ENCODE measurements at regions not wholly inside any gene's neighbourhood (a gene's known extent, or its start where the extent isn't known, plus 50 kb on each side); places are given as distances from the start of the nearest gene placed in this dataset.

DNA sequence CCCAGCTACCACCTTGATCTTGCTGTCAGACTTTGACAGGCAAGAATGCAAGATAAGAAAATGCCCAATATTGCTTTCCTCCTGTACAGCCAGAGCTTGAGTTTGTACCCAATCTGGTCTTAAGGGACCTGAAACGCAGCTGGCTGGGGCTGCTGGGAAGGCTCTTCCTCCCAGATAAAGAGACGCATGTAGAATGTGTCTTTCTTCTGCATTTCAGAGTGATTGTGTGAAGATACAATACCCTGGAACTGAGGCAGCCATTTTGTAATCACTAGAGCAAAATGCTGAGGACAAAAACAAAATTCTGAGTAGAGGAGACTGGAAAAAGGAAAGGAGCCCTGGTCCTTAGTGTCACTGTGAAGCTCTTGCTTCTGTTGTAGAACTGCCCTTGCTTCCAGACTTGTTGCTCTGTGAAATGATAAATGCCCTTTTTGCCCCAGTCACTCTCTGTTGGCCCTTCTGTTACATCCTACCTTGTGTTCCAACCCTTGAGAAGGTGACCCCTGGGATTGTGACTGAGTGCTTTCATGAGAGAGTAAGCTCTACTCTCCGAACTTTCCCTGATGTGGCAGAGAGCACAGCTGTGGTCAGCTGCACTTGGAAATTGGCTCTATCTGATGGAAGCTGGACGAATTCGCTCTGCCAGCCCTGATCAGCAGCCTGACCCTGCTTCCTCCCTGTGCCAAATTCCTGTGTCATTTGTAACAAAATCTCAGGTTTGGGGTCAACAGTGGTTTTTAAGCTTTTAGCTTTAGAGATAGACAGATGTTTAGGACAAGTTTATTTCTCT is 137.4 kb upstream of the RBMS1 start:
- no peak for DNase-seq (ENCODE audit: extremely low read depth in 1 of 2, low read depth in 1 of 2)

DNA sequence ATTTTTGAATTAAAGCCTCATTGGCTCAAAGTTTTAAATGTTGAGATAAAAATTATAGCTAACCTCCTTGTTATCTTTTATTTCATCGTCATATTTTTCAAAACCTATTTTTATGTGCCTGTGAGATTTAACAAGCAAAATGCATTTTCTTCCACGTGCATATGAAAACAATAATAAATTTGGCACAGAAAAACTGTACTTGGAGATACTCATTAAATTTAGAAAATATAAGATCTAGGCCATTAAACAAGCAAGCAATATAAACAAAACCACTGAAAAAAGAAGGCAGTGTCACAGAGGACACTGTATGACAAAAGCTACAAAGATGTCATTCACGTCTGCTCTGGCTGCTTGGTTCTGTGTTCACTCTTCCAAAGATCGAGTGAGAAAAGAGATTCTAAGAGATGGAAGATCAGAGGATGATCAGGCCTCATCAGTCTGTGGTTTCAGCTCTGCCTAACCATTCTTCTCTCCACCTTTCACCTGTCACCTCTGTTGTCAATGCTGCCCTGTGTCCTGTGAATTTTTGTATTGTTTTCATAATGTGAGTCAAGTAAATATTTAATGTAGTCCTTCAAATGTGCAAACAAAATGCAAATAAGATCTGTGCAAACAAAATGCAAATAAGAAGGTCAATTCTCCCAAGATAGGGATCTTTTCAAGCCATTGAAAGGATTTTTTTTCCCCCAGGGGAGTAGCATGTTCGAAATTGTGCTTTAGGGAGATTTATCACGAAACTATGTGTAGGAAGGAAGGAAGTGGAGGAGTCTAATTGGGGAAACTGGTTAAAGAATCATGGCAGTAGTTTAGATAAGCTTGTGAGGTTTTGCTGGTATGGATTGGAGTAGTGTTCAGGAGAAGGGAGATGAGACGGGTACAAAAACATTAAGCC is 138.7 kb upstream of the RBMS1 start:
- DNase-seq (ENCODE audit: extremely low read depth in 1 of 2, low read depth in 1 of 2) = no peak

DNA sequence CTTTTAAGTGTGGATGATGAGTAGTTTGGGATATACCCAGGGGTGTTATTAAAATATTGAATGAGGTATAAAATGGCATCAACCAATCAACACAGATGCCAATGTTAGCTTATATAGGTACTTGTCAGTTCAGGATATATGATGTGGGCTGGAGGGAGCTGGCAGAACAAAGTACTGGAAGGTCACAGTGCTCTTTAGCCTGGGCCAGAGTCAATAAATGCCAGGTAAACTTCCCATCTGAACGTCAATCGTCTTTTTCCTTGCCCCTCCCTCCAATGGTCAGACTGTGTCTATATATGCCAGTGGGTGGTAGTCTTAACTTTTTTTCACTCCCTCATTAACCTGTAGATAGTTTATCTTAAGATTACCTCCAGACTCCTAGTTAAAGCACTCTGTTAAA is 140.8 kb upstream of the RBMS1 start:
- no peak for DNase-seq (ENCODE audit: extremely low read depth in 1 of 2, low read depth in 1 of 2)

DNA sequence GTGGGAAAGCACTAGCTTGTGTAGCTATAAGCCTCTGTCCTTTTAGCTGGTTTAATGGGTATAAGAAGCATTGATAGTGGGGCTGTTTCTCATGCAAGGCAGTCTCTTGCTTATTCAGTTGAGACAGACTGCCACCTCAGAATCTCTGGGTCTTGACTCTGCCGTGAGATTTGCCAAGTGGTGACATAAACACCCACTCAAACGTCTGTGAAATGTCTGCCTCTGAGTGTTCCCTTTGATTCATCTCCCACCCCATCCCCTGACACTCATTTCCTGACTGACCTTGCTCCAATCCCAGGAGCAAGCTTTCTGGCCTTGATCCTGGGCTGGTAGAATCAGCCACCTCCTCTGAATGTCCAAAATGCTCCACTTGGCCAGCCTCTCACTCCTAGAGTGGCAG is 141.9 kb upstream of the RBMS1 start:
- DNase-seq (ENCODE audit: extremely low read depth in 1 of 2, low read depth in 1 of 2) = no peak

DNA sequence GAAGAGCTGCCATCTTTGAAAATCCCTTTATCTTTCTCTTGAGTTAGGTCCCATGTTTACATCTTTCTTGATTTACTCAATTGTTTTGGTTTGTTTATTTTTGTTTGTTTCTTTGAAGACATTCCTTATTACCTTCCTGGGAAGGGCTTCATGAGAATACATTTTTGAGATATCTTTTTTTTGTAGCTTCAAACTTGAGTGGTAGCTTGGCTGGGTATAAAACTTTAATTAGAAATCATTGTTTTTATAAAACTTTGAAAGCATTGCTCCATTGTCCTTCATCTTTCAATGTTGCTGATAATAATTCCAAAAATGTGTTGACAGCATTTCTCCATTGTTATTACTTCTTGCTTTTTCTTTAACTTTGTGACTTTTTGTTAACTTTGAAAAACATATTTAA is 145.9 kb upstream of the RBMS1 start:
- DNase-seq (ENCODE audit: extremely low read depth in 1 of 2, low read depth in 1 of 2) = no peak

DNA sequence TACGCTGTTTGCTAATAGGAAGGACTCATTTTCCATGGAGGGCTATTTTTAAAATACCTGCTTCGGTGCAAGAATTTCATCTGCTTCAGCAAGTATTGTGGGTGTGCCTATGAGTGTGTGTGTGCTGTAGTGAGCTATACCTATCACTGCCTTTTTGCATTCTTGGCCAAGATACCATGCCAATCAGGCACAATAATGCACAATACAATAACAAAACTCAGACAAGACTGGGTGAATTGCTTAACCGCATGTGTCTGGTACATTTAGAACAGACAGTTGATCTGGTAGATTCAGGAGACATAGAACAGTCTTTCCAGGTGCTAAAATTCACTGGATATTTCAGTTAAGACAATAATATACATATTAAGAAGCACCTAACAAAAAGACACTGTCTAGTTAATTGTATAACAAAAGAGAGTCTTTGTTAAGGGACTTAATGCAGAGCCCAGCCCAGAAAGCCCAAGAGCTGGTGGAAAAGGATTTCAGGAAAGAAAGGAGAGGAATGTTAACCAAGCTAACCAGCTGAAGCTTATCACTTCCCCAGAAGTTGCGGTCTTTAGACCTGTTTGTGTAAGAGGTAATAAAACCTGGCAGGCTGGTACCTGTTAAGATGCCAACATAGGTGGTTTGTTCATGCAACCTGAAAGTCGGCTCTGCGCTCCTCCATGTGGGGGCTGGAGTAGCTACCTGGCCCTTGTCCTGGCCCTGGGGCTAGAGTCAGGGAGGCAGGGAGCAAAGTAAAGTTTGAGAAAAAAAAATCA is 153.3 kb upstream of the RBMS1 start:
- no peak for DNase-seq (ENCODE audit: extremely low read depth in 1 of 2, low read depth in 1 of 2)

DNA sequence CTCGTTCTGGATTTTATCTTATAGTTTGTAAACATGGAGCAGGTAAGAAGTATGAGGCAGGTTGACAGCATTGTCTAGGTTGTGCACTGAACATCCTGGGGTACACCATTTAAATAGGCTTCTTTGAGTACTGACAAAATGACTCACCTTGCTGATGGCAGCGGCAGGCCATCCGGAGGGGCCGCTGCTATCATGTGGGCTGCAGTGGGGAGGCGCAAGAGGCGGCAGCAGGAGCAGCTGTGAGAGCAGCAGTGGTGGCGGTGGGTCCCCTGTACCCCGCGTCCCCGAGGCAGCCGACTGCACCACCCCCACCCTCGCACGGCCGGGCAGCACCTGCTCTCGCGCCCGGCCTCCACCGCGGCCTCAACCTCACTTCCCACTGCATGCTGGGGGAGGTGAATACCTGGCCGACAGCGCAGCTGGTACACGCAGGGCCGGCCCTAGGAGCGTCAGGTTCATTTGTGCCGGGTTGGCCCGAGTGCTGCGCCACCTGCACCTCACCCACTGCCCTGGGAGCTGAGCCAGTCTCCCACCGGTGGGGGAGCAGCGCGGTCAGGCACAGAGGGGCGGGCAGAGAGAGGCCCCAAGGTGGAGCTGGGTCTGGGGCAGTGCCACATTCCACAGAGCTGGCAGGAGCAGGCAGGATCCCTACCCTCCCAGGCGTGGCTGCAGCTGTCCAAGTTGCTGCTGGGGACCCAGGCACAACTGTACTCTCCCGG is 154.5 kb upstream of the RBMS1 start:
- DNase-seq (ENCODE audit: extremely low read depth in 1 of 2, low read depth in 1 of 2) = no peak

DNA sequence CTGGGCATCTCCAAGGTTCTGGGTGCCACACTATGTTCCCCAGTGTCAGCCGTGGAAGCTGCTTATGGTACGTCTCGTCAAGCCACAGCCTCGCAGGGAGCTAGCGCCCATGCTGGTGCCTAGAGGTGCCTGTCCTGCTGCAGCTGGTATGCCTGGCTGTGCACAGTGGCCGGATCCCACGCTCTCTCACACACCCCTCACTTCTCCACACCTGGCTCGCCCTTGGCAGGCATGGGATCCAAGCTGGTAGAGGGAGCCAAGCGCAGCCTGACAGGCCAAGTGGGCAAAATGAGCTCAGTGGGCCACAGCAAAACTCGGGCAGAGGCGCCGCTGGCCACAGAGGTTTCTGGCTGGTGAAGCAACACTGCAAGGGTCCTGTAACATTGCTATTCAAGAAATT is 156.1 kb upstream of the RBMS1 start:
- no peak for DNase-seq (ENCODE audit: extremely low read depth in 1 of 2, low read depth in 1 of 2)

DNA sequence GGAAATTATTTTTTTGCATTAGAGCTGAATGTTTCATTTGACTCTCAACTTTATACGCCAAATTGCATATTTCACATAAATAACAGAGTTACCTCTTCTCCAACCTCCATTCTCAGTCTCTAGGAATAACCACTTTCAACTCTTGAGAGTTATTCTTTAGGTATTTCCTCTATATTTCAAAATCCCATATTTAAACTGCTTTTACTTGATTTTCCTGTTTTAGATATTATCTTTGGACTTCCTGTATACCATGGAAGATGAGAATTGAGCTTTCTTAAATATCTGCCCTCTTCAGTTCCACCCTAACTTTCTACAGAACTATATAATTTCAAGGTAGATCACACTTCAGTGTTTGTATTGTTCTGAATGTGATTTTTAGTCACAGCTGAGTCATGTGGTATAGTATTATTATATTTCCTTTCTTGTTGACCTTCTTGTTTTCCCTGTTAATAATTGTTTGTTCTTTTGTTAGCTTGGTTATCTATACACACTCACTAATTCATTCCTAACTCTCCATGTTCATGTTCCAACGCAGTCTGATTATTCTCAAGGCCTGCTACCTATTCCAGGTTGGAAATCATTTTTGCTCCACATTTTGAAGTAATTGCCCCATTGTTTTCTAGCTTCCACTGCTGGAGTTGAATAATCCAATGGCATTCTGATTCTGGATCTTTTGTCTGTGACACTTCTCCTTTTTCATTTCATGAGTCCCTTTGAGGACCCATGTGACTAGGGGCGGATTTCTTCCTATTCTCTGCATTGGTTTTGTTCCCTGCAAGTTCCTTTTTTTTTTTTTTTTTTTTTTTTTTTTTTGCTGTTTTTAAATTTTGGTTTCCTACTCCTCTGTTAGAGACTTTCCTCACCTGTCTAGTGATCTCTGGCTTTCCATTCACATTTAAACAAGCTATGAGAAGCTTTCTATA is 156.8 kb upstream of the RBMS1 start:
- no peak for DNase-seq (ENCODE audit: extremely low read depth in 1 of 2, low read depth in 1 of 2)

DNA sequence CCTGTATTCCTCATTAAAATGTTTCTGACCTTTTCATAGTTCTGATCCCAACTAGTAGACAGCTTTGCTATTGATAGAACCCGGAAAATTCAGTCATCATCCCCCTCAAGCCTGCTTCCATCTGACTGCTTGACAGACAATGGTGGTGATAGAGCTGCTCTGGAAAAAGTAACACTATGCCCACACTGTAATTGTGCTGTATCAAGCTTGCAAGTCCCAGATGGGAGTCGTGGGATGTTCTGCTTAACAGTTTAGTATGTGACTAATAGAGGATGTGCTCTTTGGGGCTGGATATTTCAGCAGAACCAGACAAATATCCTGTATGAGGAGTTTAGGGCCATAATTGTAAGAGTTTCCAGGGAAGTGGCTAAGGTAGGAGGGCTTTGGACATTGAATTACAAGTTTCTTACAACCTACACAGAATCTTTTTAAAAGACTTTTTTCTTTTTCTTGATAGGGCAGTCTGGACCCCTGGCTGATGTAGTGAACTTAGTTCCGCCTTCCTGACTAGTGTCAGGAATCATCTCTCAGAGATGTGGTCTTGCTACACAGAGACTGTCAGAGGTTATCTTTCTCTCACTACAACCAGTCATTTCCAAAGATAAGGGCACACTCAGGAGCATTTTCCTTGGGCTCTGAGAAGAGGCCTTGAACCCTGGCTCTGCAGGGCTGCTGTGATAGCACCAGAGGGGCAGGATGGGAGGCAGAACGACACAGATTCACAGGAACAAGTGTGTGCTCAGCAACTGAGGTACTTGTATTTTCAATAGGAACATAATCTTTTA is 158.0 kb upstream of the RBMS1 start:
- DNase-seq (ENCODE audit: extremely low read depth in 1 of 2, low read depth in 1 of 2) = no peak

DNA sequence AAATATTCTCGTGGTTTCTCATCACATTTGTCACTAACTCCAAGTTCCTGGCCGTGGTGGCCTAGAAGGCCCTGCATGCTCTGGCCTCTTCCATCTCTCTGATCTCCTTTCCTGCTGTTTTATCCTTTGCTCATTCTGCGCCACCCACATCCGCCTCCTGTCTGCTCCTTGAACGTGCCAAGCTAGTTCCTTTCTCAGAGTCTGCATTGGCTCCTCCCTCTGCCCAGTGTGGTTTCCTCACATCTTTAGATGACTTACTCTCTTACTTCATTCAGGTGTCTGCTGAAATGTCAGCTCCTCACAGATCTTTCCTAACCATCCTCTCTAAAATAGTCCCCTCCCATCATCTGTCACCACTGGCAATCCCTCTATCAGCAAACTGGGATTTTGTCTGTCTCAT is 158.6 kb upstream of the RBMS1 start:
- DNase-seq (ENCODE audit: extremely low read depth in 1 of 2, low read depth in 1 of 2) = peak; percentile 27 to 34

DNA sequence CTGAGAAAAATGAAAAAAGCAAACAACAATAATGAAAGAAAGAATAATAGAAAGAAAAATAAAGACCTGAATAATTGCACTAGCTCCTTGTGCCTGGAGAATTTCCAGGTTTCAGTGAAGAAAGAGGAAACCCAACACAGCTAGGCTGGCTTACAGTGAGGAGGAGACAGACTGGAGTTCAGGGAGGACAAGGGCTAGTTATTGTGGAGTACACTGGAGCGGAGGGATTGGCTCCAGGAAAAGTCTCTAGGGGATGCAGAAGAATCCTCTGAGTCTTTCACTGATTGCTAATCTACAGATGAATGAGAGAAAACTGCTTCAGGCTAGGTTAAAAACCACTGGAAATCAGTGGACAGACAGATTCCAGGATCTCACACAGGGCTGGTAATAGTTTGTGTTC is 163.6 kb upstream of the RBMS1 start:
- no peak for DNase-seq (ENCODE audit: extremely low read depth in 1 of 2, low read depth in 1 of 2)

DNA sequence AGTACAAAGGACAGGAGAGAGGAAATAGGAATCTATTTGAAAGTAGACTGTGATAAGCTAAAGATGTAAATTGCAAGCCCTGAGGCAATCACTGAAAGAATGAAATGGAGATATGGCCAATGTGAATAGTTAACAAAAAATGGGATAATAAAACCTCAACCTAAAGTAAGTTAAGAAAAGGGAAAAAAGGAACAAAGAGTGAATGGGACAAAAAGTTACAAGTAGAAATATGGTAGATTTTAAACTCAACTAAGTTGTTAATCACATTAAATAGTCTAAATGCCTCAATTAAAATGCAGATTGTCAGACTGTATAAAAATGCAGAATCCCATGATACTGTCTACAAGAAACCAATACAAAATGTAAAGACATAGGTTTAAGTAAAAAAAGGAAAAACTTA is 165.2 kb upstream of the RBMS1 start:
- no peak for DNase-seq (ENCODE audit: extremely low read depth in 1 of 2, low read depth in 1 of 2)

DNA sequence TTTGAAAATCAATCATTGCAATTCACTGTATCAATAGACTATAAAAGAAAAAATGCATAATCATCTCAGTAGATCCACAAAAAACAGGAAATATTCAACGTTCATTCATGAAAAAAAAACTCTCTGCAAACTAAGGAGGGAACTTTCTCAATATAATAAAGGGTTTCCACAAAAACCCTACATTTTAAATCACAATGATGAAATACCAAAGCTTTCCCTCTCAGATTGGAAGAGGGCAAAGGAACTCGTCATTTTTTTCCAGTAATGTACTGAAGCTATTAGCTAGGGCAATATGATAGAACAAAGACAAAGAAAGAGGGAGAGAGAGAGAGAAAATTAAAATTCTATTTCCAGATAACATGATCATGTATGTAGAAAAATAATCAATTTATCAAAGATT is 167.1 kb upstream of the RBMS1 start:
- DNase-seq (ENCODE audit: extremely low read depth in 1 of 2, low read depth in 1 of 2) = no peak

DNA sequence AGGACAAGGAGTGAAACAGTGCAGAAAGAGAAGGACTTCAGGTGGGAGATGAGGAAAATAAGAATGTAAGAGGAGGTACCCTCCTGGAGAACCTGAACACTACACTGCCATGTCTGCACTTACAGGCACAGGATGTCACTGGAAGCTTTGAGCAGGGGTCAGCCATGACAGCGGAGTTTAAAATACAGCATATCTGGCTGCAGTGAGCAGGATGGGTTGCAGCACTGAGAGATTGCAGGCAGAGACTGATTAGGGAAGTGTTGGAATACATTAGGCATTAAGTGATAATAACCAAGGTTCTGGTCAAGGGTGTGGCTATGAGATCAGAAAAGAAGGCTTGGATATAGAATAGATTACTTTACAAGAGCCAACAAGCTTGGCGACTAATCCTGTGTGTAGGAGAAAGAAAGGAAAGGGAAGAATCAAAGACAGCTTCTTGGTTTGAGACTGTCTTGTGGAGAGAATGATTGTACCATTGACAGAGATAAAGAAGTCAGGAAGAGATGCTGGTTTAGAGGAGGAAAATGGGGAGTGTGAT is 171.1 kb upstream of the RBMS1 start:
- DNase-seq (ENCODE audit: extremely low read depth in 1 of 2, low read depth in 1 of 2) = no peak

DNA sequence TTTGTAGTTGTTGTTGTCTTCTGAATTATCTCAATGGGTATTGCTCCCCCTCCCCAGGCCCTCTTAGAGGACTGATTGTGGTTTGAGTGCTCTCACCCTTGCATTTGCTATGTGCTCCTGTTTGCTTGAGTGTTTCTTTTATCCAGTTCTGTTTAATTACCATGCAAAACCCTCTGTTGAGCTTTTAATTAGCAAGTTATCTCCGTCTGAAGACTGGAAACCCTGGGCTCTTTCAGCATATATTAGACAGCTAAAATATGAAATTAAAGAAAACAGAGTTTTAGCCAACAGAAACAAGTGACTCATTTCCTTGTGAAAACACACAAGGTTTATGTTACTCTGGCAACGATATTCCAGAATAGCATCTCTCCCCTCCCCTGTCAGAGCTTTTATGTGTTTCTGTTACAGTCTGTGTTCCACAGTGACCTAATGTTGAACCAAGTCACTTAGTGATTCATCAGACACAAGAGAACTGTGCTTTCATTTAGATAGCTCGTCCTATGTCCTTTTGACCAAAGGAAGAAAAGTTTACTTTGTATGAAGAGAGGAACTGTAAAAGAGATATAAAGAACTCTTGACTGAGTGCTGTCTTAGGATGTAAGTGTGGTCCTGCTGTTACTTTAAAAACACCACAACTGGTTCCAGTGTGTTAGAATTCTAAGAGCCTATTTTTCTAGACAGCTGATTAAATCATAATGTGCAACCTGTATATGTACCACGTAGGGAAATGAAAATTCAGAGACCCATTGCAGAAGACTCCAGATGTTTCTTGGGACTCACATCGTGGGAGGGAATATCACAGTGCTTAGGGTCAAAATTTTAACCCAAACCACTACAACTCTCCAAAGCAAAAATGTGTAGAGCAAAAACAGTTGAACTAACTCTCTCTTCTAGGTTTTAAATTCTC is 172.8 kb upstream of the RBMS1 start:
- DNase-seq (ENCODE audit: extremely low read depth in 1 of 2, low read depth in 1 of 2) = no peak

DNA sequence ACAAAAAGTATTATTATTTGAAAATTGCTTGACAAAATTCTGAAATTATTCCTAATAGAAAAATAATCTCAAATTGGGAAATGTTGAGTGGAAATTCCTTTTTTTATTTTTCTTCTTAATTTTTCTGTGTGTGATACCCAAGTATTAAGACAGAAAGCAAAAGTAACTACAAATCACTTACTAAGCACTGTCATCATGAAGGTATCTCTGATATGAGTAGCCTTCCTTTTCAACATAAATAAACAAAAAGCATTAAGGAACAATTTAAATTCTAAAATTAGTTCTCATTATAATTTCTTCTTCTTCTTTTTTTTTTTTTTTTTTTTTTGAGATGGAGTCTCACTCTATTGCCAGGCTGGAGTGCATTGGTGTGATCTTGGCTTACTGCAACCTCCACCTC is 174.2 kb upstream of the RBMS1 start:
- no peak for DNase-seq (ENCODE audit: extremely low read depth in 1 of 2, low read depth in 1 of 2)

DNA sequence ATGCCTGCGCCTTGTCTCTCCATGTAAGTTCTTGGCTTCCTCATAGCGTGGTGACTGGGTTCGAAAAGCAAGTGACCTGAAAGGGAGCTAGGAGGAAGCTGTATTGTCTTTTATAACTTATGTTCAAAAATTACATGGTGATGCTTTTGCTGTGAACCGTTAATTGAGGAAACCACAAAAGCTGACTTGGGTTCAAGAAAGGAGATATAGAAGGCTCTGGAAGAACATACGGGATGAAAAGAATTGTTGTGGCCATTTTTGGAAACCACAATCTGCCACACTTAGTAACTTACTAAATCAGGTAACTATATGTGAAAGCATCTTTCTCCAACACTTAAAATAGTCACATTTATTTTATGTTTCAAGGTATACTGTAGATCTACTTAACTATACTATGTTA is 177.0 kb upstream of the RBMS1 start:
- DNase-seq (ENCODE audit: extremely low read depth in 1 of 2, low read depth in 1 of 2) = no peak
